HG03565 (cell line): ENCODE measurements at regions not wholly inside any gene's neighbourhood (a gene's known extent, or its start where the extent isn't known, plus 50 kb on each side); places are given as distances from the start of the nearest gene placed in this dataset.
A peak's percentile ranks its signal among the peaks of the same experiment; 100 is the strongest.

Source experiments
- ATAC-seq: cut with Tn5 transposase; IDR thresholded peaks from one replicate; pipeline ENCODE4 v1.9.1; 2021; ENCODE audit warnings: mild to moderate bottlenecking, moderate library complexity; ENCODE audit not compliant: unreplicated experiment

DNA sequence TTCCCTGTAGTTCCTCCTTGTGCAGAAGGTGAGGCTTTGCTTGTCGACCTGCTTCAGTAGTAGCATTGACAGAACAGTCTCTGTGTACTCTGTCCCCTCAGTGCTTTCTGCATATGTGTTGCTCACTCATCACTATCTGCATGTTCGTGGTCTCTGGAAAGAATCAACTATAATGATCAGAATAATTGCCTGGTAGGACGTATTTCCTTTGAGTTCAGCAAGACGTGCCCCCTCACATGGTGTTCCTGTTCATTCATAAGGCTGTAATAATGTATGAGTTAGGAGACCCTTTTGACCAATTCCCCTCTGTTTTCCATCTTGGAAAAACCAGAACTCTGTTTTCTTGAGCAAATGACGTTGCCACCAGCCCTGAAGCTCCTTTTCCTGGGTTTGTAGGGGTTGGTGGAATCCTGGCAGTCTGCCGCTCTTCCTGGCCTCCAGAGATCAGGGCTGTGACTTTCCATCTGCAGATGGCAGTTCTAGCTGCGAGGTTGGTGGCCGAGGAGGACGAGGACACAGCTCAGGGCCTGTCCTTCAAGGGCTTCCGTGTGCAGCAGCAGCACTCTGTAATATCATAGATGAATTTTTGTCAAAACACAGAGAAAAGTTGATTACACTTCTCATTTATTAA lies 61.9 kb downstream of the EXOSC2 start:
- ATAC-seq = no peak

DNA sequence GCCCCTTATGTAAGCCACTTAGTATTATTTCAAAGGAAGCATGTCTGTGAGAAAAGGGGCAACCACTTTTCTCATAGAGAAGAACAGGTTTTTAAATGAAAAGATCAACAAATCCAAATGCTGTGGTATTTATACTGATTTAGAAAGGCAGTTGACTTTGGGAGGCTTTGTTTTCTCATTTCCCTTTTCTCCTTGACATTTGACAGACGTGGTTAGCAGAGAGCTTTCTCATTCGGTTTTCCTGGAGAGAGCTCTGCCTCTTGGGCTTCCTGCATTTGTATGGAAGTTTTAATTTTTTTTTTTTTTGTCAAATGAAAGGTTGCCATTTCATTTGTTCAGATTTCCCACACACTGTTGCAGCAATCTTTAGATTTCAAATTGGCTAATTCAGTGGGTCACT lies 62.5 kb downstream of the EXOSC2 start:
- ATAC-seq = no peak

DNA sequence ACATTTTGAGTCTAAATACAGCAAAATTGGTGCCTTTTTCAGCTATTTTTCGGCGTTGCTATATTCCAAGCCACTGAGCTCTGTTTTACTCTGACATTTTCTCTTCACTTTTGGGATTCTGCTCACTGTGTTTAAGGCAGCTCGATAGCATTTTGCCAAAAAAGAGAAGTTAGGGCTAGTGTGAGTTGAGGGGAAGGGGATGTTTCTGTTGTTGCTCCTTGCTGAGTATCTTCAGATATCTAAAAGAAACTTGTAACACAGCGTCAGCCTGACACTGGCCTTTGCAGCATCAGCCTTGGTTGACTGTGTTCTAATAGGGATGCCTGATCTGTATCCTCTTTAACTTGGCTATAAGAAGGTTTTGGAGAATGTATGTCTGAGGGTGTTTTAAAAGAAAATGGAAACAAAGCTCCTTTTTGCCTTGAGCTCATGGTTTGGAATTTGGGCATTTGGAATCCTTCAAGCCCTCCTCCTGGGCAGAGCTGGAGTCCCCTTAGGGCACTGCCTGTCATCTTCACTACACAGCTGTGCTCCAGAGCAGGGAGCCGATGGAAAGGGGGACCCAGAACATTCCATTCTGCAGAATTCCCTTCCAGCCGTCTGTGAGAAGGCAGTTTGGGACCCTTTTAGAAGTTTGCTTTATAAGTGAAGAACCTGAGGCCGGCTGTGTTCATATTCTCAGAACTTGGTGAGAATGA lies 63.0 kb downstream of the EXOSC2 start:
- no peak for ATAC-seq

DNA sequence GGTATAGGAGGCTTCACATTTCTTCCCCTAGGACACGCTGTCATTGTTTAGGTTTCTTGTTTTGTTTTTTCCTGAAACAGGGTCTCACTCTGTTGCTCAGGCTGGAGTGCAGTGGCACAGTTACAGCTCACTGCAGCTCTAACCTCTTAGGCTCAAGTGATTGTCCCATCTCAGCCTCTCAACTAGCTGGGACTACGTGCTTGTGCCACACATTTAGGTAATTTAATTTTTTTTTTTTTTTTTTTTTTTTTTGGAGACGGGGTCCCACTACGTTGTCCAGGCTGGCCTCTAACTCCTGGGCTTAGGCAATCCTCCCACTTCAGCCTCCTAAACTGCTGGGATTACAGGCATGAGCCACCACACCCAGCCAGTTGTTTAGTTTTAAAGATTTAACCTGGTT lies 66.2 kb downstream of the EXOSC2 start:
- no peak for ATAC-seq

DNA sequence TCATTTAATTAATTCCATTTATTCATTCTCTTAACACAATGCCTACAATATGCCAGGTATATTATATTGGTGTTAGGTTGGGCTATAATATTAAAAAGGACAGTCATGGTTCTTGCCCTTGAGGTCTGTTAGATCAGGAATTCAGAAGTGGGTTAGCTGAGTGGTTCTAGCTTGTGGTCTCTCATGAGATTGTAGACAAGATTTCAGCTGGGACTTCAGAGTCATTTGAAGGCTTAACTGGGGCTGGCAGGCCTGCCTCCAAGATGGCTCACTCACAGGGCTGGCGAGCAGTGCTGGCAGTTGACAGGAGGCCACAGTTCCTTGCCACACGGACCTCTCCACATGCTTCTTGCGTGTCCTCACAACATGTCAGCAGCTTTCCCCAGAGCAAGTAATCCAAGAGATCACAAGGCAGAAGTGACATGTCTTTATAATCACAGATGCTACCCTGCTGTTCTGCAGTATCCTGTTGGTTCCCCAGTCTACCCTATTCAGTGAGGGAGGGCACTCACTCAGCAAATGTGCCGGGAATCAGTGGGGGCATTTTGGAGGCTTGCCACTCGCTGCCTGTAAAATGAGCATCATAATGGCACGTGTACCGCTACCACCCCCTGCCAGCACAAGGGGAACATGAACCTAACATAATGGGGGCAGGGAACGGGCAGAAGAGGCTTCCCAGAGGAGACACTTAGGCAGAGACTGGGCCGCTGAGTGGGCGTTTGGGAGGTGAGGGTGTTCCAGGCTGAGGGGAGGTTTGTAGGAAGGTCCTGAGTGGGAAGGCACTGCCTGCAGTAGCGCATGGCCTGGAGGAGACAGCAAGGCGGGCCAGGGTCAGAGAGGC lies 70.0 kb downstream of the EXOSC2 start:
- ATAC-seq = no peak

DNA sequence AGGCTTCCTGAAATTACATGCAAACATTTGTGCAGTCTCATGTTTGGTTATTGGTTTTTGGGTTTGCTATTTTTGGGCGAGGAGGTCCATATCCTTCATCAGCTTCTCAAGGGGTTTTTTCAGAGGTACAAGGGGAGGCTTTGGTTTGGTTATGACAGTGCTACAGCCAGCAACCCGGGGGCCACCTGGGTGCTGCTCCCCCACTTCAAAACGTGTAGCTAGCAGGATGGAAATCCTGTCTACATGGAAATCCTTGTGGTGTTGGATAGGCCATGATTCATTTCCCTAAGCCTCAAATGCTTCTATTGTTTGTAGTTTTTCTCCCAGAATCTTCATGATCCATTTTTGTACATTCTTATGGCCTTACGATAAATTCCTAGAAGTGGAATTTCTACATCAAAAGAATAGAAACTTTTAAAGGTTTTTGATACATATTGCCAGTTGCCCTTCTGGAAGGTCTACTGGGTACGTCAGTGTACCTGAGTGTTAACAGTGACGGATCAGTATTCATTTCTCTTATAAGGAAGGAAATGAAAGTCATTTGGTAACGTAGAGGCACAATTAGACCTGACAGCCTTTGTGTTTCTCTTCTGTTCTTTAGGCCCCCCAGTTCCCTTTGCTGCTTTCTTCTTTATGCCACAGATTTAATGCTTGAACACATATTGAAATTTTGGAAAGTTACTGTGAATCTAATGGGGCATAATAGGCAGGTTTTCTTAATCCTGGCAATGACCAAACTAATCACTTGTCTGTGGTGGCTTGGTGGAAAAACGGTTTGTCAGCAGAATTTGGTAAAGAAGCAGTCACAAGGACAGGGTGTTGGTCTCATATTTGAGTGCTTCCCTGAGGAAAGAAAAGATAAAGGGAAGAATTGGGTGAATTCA lies 69.7 kb upstream of the ABL1 start:
- peak; percentile 40 for ATAC-seq

DNA sequence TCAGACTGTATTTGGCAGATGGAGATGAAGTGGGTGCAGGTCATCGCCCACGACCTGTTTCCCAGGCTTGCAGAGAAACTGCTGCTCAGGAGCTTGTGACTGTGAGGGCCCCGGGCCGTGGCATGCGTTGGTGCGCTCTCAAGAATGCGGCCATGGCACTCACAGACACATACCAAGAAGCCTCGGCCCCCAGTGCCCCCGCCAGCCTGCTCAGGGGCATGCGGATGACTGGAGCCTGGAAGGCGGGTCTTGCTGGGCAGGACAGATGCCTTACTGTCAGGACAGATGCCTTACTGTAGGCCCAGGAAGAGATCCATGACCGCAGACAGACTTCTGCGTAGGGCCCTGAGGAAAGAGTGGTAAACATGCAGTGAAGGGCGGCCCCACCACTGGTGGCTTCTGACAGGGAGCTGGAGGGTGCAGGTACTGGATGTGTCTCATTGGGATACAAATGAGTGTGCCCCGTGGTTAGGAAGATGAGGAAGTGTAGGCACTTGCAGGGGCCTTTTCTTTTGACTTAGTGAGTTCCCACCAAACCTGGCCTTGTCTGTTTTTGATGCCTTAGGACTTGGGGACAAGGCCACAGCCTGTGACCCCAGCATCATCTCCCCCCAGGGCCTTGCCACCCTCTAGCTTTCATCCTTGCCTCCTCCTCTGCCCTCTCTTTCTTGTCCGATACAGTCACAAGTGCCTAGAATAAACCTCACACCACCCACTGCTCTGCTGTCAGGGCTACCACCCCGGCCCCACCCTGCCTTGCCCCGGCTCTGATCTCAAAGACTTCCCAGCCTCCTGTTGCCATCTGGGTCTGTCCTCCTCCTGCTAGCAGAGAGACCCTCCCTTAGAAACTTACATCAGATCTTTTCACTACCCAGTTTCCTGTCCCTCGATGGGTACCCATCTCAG lies 68.8 kb upstream of the ABL1 start:
- no peak for ATAC-seq

DNA sequence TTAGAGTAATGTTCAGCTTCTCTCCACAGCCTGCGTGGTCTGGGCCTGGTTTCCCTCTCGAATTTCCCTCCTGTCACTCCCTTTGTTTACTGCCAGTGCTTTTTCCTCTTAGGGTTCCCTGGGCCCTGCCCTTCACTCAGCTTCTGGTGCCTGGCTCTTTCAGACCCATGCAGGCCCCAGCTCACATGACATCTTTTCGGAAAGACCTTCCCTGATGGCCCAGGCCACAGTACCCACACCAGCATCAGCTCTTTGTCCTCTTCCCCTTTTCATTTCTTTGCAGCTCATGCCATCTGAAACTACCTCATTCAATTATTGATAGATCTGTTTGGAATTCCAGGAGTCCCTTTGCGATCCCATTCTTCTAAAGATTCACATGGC lies 68.1 kb upstream of the ABL1 start:
- ATAC-seq = no peak

DNA sequence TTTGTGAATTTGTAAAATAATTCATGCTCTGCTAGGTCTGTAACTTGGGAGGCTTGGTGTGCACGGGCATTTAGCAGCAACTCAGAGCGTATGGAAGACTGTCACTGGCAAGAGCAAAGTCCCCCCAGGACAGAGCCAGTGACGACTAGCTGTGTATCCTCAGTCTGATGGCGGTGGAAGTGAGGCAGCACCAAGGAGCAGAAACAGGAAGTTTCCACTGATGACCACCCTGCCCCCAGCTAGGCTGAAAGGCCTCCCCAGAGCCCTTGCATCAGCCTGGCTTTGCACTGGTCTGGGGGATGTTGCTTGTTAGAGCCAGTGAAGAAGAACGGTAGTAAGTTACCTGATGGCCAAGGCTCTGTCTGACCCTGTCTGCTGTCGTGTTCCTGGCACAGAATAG lies 66.8 kb upstream of the ABL1 start:
- no peak for ATAC-seq

DNA sequence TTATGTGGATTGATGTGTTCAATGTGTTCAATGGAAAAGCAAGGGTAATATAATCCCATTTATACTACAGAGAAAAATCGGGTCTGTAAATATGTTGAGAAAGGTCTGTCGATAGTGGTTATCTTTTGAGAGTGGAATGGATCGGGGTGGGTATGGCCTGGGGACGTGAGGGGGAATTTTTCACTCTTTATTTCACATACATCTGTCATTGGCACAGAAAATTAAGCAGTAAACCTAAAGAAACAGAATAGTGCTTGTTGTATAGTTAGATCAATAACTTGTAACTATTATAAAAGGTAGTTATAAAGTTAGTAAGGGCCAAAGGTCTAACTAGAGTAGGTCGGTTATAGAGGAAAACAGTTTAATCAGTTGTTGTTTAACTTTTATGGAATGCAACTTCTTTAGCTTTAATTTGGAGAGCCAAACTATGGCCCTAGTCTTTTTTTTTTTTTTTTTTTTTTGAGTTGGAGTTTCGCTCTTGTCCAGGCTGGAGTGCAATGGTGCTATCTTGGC lies 66.1 kb upstream of the ABL1 start:
- no peak for ATAC-seq

DNA sequence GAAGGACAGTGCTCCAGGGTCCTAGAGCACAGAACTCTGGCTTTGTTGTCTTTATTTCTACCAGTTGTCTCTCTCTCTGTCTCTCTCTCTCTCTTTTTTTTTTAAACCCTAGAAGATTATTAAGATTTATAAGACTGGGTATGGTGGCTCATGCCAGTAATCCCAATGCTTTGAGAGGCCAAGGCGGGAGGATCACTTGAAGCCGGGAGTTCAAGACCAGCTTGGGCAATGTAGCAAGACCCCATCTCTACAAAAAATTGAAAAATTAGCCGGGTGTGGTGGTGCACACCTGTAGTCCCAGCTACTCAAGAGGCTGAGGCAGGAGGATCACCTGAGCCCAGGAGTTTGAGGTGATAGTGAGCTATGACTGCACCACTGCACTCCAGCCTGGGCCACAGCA lies 65.0 kb upstream of the ABL1 start:
- ATAC-seq = no peak

DNA sequence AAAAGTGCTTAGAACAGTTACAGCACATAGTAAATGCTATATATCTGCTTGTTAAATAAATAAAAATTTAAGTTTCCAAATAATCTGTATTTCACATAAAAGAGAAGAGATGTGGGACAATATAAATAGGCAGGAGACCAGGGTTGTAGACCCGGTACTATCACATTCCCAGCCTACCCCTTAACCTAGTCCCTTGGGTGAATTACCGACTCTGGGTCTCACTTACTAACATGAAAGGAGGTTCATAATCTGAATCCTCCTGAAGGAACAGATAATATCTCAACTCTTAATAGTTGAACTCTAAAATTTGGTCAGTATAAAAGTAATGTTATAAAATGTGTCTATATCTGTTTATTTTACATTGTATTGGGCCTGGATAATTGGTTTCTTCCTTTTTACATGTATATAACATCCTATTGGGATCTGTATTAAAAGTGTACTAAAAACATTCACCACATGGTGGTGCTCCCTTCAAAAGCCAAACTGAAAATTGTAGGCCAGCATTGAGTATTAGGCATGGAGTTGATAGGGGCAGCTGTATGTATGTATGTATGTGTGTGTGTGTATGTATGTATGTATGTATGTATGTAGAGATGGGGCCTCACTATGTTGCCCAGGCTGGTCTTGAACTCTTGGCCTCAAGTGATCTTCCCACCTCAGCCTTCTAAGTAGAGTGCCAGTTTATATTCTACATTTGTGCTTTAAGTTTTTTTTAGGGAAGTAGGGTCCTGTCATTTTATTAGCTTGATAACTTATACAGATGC lies 64.2 kb upstream of the ABL1 start:
- peak; percentile 48 for ATAC-seq

DNA sequence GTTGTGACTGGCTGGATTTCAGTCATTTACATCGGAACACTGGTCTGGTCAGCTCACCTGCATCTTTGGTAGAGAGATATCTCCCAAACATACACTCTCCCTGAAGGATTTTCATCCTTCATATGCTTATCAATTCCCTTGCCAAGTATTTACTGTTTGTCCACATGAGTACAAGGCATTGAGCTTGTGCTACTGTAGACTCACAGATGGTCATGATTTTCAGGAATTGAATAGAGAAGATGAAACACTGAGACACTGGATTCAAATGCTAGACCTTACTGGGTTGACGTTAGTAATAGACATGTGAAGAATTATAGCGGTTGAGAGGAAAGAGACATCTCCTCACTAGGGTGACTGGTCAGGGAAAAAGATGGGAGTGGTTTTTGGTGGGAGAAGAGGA lies 62.9 kb upstream of the ABL1 start:
- no peak for ATAC-seq

DNA sequence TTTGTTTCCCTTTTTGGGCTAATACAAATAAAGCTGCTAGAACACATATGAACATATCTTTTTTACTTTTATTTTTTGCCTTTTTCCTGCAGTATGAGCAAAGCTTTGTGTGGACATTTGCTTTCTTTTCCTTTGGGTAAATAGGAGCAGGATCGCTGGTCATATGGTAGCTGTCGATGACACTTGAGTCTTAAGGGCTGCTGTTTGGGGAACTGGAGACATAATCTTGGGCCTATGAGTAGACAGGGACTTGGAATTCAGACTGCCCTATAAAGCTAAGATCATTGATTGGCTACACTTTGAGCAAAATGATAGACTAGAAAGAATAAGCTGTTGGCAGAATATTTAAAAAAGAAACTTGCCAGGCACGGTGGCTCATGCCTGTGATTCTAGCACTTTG lies 60.9 kb upstream of the ABL1 start:
- ATAC-seq = no peak

DNA sequence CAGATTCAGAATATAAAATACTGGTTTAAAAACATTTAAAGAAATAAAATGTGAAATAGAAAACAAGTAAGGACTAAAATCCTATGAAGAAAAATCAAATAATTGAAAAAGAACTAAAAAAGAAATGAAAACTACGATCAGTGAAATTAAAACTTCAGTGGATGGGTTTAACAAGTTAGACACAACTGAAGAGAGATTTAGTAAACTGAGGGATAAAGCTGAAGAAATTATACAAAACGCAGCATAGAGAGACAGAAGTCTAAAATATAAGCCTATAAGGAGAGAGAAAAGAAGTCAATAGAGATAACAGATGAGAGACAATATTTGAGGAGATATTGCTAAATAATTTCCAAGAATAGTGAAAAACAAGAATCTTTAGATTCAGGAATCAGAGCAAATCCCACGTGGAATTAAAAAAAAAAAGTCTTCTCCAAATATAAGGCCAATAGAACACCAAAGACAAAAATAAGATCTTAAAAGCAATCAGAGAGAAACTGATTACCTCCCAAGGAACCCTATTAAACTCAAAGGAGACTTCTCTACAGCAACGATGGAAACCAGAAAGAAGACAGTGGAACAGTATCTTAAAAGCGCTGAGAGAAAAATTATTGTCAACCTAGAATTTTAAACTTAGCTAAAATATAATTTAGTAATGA lies 59.6 kb upstream of the ABL1 start:
- no peak for ATAC-seq

DNA sequence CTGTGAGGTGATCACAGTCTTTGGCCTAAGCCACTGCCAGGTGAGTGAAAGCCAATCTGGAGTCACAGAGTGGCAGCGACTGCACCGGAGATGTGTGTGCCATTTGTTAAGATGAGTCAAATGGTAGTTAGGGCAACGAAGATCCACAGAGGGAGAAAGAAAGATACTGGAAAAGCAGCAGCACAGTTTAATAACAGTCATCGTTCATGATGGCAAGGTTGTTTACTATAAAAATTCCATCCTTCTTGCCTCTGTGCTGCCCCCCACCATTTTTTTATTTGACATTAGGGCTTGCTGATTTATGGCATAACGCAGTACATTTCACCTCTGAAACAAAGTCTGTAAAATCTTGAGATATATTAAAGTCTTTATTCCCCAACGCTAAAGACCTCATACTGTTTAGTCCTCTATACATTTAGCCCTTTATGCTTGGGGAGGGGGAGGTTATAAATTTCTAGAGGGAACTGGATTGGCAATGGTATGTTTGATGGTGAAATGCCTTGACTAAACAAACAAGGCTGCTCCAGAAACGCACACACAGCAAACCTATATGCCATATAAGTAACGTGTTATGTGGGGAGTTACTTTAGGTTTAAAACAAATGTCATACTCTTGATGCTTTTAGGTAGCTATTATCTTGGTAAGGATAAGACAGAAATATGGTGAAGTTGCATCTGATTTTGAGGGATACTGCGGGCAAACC lies 55.8 kb upstream of the ABL1 start:
- ATAC-seq = no peak

DNA sequence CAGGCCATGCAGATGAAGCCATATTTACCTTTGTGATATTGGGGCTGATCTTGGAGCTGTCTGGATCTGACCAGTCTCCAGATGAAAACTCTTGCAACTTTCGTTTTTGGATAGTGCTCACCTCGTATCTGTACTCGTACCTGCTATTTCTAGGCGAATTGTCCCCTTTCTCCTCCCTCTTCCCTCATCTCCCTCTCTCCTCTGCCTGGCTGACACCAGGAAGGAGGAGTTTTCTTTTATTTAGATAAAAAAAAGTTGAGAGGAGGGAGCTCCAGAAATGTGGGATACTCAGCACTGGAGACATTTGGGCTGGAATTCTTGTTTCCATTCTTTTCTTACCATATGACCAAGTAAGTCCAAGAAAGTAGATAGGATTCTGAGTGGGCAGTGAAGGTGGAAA lies 54.6 kb upstream of the ABL1 start:
- no peak for ATAC-seq

DNA sequence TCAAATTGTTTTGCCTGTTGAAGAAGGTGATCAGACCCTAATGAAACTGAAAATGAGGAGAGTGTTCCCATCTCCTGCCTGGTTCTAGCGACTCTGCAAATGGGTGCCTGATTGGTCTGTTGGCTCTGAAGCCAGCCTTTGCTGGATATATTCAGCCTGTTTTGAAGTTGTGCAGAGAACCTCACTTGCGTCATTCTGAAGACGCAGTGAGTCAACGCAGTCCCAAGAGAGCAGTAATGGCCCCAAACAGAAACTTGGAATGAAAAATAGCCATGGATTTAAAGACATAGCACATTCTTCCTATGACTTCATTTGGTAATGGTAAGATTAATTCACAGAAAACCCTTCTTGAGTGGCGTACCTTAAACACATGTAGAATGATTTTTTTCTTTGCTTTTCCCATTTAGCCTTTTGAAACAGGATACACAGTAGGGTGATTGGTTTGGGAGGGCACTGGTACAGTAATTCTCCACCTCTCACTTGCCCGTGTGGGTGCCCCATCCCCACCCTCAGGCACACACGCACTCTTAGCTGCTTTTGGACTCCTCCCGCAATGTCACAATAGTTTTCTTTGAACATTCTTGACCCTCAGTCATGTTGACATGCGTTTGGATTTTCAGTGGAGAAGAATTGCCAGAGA lies 54.1 kb upstream of the ABL1 start:
- ATAC-seq = no peak
